GM23248 (cell line): ENCODE measurements at regions not wholly inside any gene's neighbourhood (a gene's known extent, or its start where the extent isn't known, plus 50 kb on each side); places are given as distances from the start of the nearest gene placed in this dataset.

Source experiments
- DNase-seq: peaks from one replicate; pipeline ENCODE4 v3.0.0-alpha.2; 2015
- H2AFZ ChIP-seq: fragments of 200-600 bp; sonication (generic); 2 replicates; pipeline ENCODE4 v1.6.1; 2016; ENCODE audit warnings: antibody characterized with exemption
- H3F3A ChIP-seq: fragments of 200-600 bp; sonication (generic); 2 replicates; pipeline ENCODE4 v1.6.1; 2016; ENCODE audit warnings: mild to moderate bottlenecking, antibody characterized with exemption, mixed run types; ENCODE audit not compliant: insufficient read depth
- H3K27ac ChIP-seq: fragments of 200-600 bp; sonication (generic); 2 replicates; pipeline ENCODE4 v1.5.1; 2016; ENCODE audit warnings: mild to moderate bottlenecking
- H3K27me3 ChIP-seq: fragments of 200-600 bp; sonication (generic); replicated peaks from 2 replicates; pipeline ENCODE4 v1.6.1; 2016; ENCODE audit warnings: mild to moderate bottlenecking; ENCODE audit not compliant: insufficient read depth
- H3K36me3 ChIP-seq: fragments of 200-600 bp; sonication (generic); 2 replicates; pipeline ENCODE4 v1.6.1; 2016; ENCODE audit warnings: low read depth, mild to moderate bottlenecking
- H3K4me1 ChIP-seq: fragments of 200-600 bp; sonication (generic); 2 replicates; pipeline ENCODE4 v1.6.1; 2016; ENCODE audit warnings: mild to moderate bottlenecking; ENCODE audit not compliant: insufficient read depth
- H3K4me2 ChIP-seq: fragments of 200-600 bp; sonication (generic); one replicate; pipeline ENCODE4 v1.6.1; 2016; ENCODE audit warnings: mild to moderate bottlenecking; ENCODE audit not compliant: unreplicated experiment
- H3K4me3 ChIP-seq: fragments of 200-600 bp; sonication (generic); 2 replicates; pipeline ENCODE4 v1.5.1; 2016; ENCODE audit warnings: mild to moderate bottlenecking
- H3K79me2 ChIP-seq: fragments of 200-600 bp; sonication (generic); 2 replicates; pipeline ENCODE4 v1.6.1; 2016; ENCODE audit warnings: mild to moderate bottlenecking; ENCODE audit not compliant: insufficient read depth
- H3K9ac ChIP-seq: fragments of 200-600 bp; sonication (generic); 2 replicates; pipeline ENCODE4 v1.6.1; 2016; ENCODE audit warnings: mild to moderate bottlenecking
- H3K9me2 ChIP-seq: fragments of 200-600 bp; sonication (generic); 2 replicates; pipeline ENCODE4 v1.6.1; 2016; ENCODE audit warnings: mixed run types, mild to moderate bottlenecking, moderate library complexity; ENCODE audit not compliant: insufficient read depth
- H3K9me3 ChIP-seq: fragments of 200-600 bp; sonication (generic); one replicate; pipeline ENCODE4 v1.6.1; 2017; ENCODE audit warnings: low read depth
- H4K20me1 ChIP-seq: fragments of 200-600 bp; sonication (generic); 2 replicates; pipeline ENCODE4 v1.6.0; 2016; ENCODE audit not compliant: insufficient read depth
- EZH2 ChIP-seq: fragments of 200-600 bp; sonication (generic); IDR thresholded peaks from 2 replicates; pipeline ENCODE4 v1.6.1; 2018; ENCODE audit warnings: antibody characterized with exemption, mild to moderate bottlenecking; ENCODE audit not compliant: insufficient read depth, poor library complexity, severe bottlenecking
- EZH2phosphoT487 ChIP-seq: fragments of 200-600 bp; sonication (generic); IDR thresholded peaks from 2 replicates; pipeline ENCODE4 v1.6.1; 2018; ENCODE audit warnings: antibody characterized with exemption, moderate library complexity, mild to moderate bottlenecking, low read depth; ENCODE audit not compliant: insufficient read depth
- whole genome bisulfite sequencing, 2 experiments: methylation state at CpG; one replicate each; pipeline ENCODE4 v1.1.6; 2015 to 2017; ENCODE audit warnings: low lambda C conversion rate in 2 of 2, low coverage in 1 of 2; ENCODE audit errors: missing lambda C conversion rate in 2 of 2; 5-methylcytosine and 5-hydroxymethylcytosine counted together
- in situ Hi-C: fragments of 300-500 bp; cut with MboI; formaldehyde crosslinking; loops from 2 replicates; pipeline ENCODE4 v1.15.0; 2020

DNA sequence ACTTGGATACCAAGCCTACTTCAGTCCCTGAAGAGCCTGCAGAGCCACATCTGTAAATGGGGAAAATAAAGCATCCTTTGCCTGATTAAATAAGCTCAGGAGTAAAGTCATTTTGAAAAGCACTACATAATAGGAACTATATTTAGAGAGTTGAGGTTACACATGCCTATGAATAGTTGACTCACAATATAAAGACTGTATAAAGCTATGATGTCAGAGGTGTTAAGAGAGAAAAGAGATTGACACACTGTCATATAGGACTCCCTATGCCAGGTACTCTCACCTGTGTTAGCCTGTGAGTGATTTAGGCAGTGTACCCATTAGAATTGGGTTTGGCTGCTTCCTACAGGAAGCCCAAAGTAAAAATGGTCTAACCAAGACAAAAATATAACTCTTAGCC, 87.7 kb upstream of the CRHR1 start:
- Histone ChIP-seq H3K4me2 (no peak overlapping the region), H3K9me3 (no peaks in the 10 kb centered on the region), H3K27ac (no peak overlapping the region), H3K4me3 (no peak overlapping the region), H2AFZ (no peak overlapping the region), H3K9ac (no peak overlapping the region), H3K36me3 (no peaks in the 10 kb centered on the region), H3K27me3 (peaks cover 12% of the 10 kb centered on the region), H3F3A (no peaks in the 10 kb centered on the region), H3K4me1 (no peaks in the 10 kb centered on the region), H3K79me2 (no peaks in the 10 kb centered on the region), H4K20me1 (no peaks in the 10 kb centered on the region), H3K9me2 (no peaks in the 10 kb centered on the region)
- TF ChIP-seq EZH2phosphoT487, result no peak
- TF ChIP-seq EZH2, result no peak
- no peak for DNase-seq
- in situ Hi-C loops, result no loop called here

DNA sequence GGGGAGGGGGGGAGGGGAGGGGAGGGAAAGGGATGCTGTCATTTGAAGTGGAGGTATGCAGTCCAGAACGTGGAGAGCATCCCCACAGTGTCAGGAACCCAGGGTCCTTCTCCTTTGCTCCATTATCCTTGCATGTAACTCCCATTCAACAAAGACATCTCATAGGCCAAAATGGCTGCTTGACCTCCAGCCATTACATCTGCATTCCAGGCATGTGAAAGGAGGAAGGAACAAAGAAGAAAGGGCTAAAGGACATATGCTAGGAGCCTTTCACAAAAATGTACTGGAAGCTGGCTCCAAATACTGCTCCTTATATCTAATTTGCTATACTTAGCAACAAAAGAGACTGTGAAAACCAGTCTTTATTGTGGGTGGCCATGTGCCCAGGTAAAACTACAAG, 87.0 kb upstream of the CRHR1 start:
- 0% methylated on average over 1 of the region's 1 CpG; no CpG with 5 or more reads in 1 of the 2 experiments for WGBS, 2 experiments
- Histone ChIP-seq H2AFZ (no peak overlapping the region), H3K27me3 (peaks cover 9% of the 10 kb centered on the region), H3K27ac (no peak overlapping the region), H3F3A (no peaks in the 10 kb centered on the region), H3K9me2 (no peaks in the 10 kb centered on the region), H4K20me1 (no peaks in the 10 kb centered on the region), H3K4me2 (no peak overlapping the region), H3K9ac (no peak overlapping the region), H3K9me3 (no peaks in the 10 kb centered on the region), H3K79me2 (no peaks in the 10 kb centered on the region), H3K4me3 (no peak overlapping the region), H3K4me1 (no peaks in the 10 kb centered on the region), H3K36me3 (no peaks in the 10 kb centered on the region)
- in situ Hi-C loops, result no loop called here
- TF ChIP-seq EZH2phosphoT487, result no peak
- no peak for TF ChIP-seq EZH2
- no peak for DNase-seq

DNA sequence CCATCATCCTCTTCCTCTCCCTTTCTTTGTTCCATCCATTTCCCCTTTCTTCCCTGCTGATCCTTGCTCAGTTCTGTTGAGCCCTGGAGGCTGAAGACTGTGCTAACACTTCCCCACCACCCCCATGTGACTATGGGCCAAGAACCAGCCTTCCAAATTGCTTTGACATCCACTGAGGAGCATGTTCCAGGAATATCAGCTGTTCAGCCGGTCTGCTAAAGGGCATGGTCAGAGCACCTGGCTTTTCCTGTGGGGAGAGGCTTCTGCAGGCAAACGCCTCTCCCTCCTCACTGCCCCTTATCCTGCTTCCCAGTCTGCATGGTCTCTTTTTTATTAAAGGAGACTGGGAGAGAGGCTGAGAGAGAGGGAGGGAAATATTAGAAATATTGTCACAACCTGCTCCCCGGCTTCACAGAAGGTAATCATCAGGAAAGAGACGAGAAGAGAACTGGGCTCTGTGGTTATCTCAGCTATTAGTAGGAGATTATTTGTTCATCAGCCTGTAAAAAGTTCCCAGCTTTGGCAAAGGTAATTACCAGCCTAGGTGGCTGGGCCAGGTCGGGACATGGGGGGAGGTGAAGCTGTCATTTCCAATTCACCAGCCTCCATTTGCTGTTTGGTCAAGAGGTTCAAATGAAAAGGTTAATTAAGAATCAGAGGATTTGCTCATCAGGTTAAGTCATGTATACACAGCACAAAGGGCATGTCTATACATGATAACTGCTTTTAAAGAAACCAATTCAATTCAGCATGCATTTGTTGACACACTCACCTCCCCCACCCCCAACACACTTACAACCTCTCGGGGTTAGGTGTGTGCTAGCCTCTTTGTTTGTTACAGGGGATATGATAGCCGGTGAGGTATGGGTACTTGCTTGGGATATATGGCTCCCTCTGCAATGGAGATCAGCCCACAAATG, 83.7 kb upstream of the CRHR1 start:
- no peak overlapping the region for H3K4me3 ChIP-seq
- H3F3A ChIP-seq, result no peaks in the 10 kb centered on the region
- TF ChIP-seq EZH2 (no peak), EZH2phosphoT487 (no peak)
- H3K9me2 ChIP-seq, result no peaks in the 10 kb centered on the region
- WGBS, 2 experiments, result 31 to 35% methylated on average over 6 to 7 of the region's 7 CpGs
- H3K4me2 ChIP-seq, result no peak overlapping the region
- 0 out of 2 replicates have a peak, but pooled peaks cover 3% of the 10 kb centered on the region for H3K4me1 ChIP-seq
- no peaks in the 10 kb centered on the region for H3K27me3 ChIP-seq
- no peak for DNase-seq
- no peaks in the 10 kb centered on the region for H3K79me2 ChIP-seq
- H3K27ac ChIP-seq, result no peak overlapping the region
- no peak overlapping the region for H3K9ac ChIP-seq
- H4K20me1 ChIP-seq, result no peaks in the 10 kb centered on the region
- in situ Hi-C loops, result no loop called here
- H3K9me3 ChIP-seq, result no peaks in the 10 kb centered on the region
- H3K36me3 ChIP-seq, result no peaks in the 10 kb centered on the region
- no peak overlapping the region for H2AFZ ChIP-seq

DNA sequence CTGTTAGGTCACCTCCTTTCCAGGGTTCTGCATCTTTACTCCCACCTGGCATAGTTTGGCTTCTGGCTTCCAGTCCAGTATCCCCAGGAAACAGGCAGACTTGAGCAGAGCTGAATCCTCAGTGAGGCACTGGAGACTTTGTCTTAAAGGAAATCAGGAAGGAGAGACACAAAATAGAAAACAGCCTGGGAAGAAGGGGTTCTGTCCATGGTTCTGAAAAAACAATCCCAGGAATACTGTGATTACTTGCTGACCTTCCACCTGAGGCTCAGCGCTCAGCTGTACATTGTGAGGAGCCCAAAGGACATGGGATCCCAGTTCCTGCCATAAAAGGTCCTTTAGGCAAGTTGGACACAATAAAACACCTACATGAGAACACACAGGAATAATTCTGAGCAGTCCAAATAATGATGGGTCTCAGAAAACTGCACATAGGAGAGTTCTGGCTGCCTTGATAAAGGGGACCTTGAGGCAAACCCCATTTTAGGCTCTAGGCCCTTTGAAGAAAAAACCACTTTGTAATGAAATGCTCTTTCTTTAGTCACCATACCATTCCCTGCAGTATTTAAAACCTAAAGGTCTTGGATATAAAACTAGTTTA, 81.4 kb upstream of the CRHR1 start:
- Histone ChIP-seq H3K4me1 (0 out of 2 replicates have a peak, but pooled peaks cover 7% of the 10 kb centered on the region), H3K27ac (no peak overlapping the region), H3K9me3 (no peaks in the 10 kb centered on the region), H3K9ac (no peak overlapping the region), H3K4me2 (no peak overlapping the region), H3K4me3 (no peak overlapping the region), H3K27me3 (no peaks in the 10 kb centered on the region), H3K9me2 (no peaks in the 10 kb centered on the region), H3K79me2 (no peaks in the 10 kb centered on the region), H2AFZ (no peak overlapping the region), H3K36me3 (no peaks in the 10 kb centered on the region), H3F3A (no peaks in the 10 kb centered on the region), H4K20me1 (no peaks in the 10 kb centered on the region)
- in situ Hi-C loops, result no loop called here
- WGBS, 2 experiments, result 58 to 62% methylated on average over 1 of the region's 1 CpG
- TF ChIP-seq EZH2 (no peak), EZH2phosphoT487 (no peak)
- DNase-seq, result peak; percentile 29
